Pancreas (tissue), 10 donors: ENCODE measurements at regions not wholly inside any gene's neighbourhood (a gene's known extent, or its start where the extent isn't known, plus 50 kb on each side); places are given as distances from the start of the nearest gene placed in this dataset.

Source experiments
- ATAC-seq, 4 donors: fragments of 200-7000 bp; cut with Tn5 transposase; one replicate each; pipeline versions ENCODE4 v1.8.0 to v1.9.1; 2020; ENCODE audit warnings: mild to moderate bottlenecking in 4 of 4, moderate library complexity in 4 of 4
- DNase-seq, 6 donors: peaks; one replicate each; pipeline ENCODE4 v3.0.0-alpha.2; 2020
- FAIRE-seq: peaks from 2 replicates; lab custom pipeline; 2012; peaks lifted over from hg19 to GRCh38; lab: Jason Lieb, UNC
- H3K27ac ChIP-seq, 4 donors: fragments of 200-600 bp; sonication (generic); 1 replicate in 3 of 4; 2 replicates in 1 of 4; pipeline versions ENCODE4 v1.5.0 to v1.8.0; 2020
- H3K27me3 ChIP-seq, 4 donors: fragments of 200-600 bp; one replicate each; pipeline ENCODE4 v1.8.0; 2021
- H3K36me3 ChIP-seq, 3 donors: fragments of 200-600 bp; sonication (generic) in 1 of 3; one replicate each; pipeline versions ENCODE4 v1.5.0 to v1.8.0; 2020 to 2021
- H3K4me1 ChIP-seq, 3 donors: fragments of 200-600 bp; one replicate each; pipeline ENCODE4 v1.8.0; 2021
- H3K4me3 ChIP-seq, 4 donors: fragments of 200-600 bp; sonication (generic) in 2 of 4; one replicate each; pipeline versions ENCODE4 v1.5.0 to v1.8.0; 2020 to 2021
- H3K9me3 ChIP-seq, 4 donors: fragments of 200-600 bp; one replicate each; pipeline ENCODE4 v1.8.0; 2021
- WGBS, 2 donors: extraction: QIAGEN DNeasy Blood & Tissue Kit; methylation state at CpG; one replicate each; pipeline ENCODE4 v1.1.7; 2013; 5-methylcytosine and 5-hydroxymethylcytosine counted together
- intact Hi-C, 3 donors: fragments of 100-400 bp; cut with DNase I; formaldehyde crosslinking; loops; one replicate each; pipeline versions ENCODE4 v1.11.1 to v1.14.2; 2022
- TF ChIP-seq, protein P1 (sequence below), 4 donors: fragments of 200-600 bp; sonication (generic) in 3 of 4; IDR thresholded peaks; one replicate each; pipeline versions ENCODE4 v1.5.0 to v1.8.0; 2021; ENCODE audit warnings: antibody characterized with exemption in 4 of 4
- donor health status: healthy with polysubstance abuse.
- donor health status: DM: no; HTN: no; CAD: no; lungs with moderate emphysema.
- donor health status: DM: no; HTN: no; CAD: no.
- donor health status: control.
- donor health status: control.
- donor health status: Bipolar disorder and iron deficiency.
- donor health status: DM: yes; HTN: yes; CAD: no.
- donor health status: DM: no; HTN: no; CAD: no.
- donor health status: DM: no; HTN: no; CAD: no.
- donor health status: DM: yes; HTN: yes; CAD: no.

DNA sequence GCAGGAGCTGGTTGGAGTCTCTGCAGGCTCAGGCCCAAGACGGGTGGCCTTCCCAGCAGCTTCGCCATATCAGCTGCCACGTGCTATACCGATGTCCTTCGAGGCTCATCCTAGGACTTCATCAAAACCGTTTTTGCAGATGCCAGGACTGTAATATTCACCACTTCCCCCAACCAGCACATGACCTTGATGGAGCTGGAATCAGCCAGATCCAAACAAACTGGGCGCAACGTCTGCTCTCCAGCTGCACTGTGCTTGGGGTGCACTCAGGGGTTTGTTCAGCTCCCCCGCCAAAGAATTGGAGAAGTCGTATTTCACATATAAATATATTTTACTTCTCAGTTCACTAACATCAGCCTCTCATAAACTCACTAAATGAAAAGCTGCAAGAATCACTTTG lies 149.5 kb upstream of the DIO3 start:
- Histone ChIP-seq H3K4me1 (peaks cover 11 to 12% (median 11%) of the 10 kb centered on the region in 3 donors), H3K36me3 (no peaks in the 10 kb centered on the region), H3K4me3 (no peak overlapping the region), H3K27ac (no peak overlapping the region), H3K27me3 (no peaks in the 10 kb centered on the region), H3K9me3 (no peaks in the 10 kb centered on the region)
- 62 to 63% methylated on average over 10 of the region's 10 CpGs for WGBS, 2 donors
- DNase-seq (no peak), FAIRE-seq (no peak), ATAC-seq (peak; percentile 36 to 68 (median 52))
- intact Hi-C loops: no loop called here
- TF ChIP-seq, protein P1, sequence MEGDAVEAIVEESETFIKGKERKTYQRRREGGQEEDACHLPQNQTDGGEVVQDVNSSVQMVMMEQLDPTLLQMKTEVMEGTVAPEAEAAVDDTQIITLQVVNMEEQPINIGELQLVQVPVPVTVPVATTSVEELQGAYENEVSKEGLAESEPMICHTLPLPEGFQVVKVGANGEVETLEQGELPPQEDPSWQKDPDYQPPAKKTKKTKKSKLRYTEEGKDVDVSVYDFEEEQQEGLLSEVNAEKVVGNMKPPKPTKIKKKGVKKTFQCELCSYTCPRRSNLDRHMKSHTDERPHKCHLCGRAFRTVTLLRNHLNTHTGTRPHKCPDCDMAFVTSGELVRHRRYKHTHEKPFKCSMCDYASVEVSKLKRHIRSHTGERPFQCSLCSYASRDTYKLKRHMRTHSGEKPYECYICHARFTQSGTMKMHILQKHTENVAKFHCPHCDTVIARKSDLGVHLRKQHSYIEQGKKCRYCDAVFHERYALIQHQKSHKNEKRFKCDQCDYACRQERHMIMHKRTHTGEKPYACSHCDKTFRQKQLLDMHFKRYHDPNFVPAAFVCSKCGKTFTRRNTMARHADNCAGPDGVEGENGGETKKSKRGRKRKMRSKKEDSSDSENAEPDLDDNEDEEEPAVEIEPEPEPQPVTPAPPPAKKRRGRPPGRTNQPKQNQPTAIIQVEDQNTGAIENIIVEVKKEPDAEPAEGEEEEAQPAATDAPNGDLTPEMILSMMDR (IDR thresholded peaks at IDR 0.05): no peak

DNA sequence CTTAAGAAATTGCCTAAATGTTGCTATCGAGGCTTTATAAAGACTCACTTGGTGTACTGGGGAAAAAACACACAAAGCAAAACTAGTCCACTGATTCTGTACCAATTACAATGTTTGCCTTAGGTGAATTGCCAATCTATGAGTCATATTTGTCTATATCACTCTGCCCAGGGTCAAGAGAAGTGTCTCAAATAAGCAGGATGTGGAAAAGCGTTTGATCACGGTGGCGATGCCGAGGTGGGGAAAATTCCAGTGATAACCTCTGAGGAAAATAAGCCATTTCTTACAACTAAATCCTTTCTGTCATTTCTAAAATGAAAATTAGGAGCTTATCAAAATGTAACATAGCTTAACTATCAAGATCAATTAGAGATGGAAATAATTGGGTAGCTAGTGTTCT lies 148.6 kb upstream of the DIO3 start:
- peak overlapping the region in 1 of 4 donors; percentile 19 for H3K27ac ChIP-seq
- no peaks in the 10 kb centered on the region for H3K27me3 ChIP-seq
- H3K4me3 ChIP-seq: no peak overlapping the region
- DNase-seq (no peak), ATAC-seq (peak; percentile 91 to 96 (median 94)), FAIRE-seq (no peak)
- peaks cover 11 to 12% (median 11%) of the 10 kb centered on the region in 3 donors for H3K4me1 ChIP-seq
- H3K9me3 ChIP-seq: no peaks in the 10 kb centered on the region
- TF ChIP-seq, protein P1 (IDR thresholded peaks at IDR 0.05): no peak
- intact Hi-C loops: no loop called here
- no peaks in the 10 kb centered on the region for H3K36me3 ChIP-seq
- WGBS, 2 donors: 17 to 21% methylated on average over 5 of the region's 5 CpGs

DNA sequence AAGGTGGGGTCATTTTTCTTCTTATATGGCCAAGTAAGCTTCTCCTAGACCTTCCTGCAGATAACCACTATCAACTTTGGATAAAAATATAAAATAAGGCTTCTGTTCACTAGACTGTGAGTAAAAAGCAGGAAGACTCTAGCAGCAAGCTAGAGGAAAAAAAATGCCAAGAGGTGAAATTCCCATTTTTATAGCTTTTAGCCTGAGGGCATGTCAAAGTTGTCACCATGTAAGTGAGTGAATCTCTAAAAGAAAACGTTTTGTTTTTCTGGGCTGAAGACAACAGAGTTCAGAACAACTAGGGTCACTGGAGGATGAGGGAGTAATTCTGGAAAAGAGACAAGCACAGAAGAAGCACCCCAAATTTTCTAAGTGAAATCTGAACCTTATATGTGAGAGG lies 143.9 kb upstream of the DIO3 start:
- FAIRE-seq: no peak
- Histone ChIP-seq H3K27me3 (no peaks in the 10 kb centered on the region), H3K27ac (no peak overlapping the region), H3K4me1 (peaks cover 0 to 2% (median 1%) of the 10 kb centered on the region in 3 donors), H3K9me3 (no peaks in the 10 kb centered on the region), H3K36me3 (no peaks in the 10 kb centered on the region), H3K4me3 (no peak overlapping the region)
- no peak for DNase-seq
- WGBS, 2 donors: 21 to 26% methylated on average over 1 of the region's 1 CpG
- TF ChIP-seq, protein P1 (IDR thresholded peaks at IDR 0.05): no peak
- intact Hi-C loops: no loop called here
- no peak for ATAC-seq

DNA sequence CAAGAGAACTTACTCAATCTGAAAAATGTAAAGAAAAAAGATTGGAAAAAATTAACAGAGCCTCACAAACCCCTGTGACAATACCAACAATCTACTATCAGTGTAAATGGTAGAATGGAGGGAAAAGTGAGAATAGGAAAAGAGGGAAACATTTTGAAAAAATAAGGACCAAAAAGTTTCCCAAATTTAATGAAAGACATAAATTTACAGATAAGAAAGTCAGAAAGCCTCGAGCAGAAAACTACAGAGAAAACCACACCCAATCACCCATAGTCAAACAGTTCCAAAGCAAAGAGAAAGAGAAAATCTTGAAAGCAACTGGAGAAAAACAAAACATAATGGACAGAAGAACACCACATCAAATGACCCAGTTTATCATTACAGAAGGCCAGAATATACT lies 142.7 kb upstream of the DIO3 start:
- no peak overlapping the region for H3K4me3 ChIP-seq
- H3K4me1 ChIP-seq: no peaks in the 10 kb centered on the region
- WGBS, 2 donors: 62 to 65% methylated on average over 1 of the region's 1 CpG
- H3K27me3 ChIP-seq: no peaks in the 10 kb centered on the region
- no peaks in the 10 kb centered on the region for H3K36me3 ChIP-seq
- intact Hi-C loops: no loop called here
- TF ChIP-seq, protein P1 (IDR thresholded peaks at IDR 0.05): no peak
- ATAC-seq (no peak), FAIRE-seq (no peak), DNase-seq (no peak)
- no peaks in the 10 kb centered on the region for H3K9me3 ChIP-seq
- H3K27ac ChIP-seq: no peak overlapping the region

DNA sequence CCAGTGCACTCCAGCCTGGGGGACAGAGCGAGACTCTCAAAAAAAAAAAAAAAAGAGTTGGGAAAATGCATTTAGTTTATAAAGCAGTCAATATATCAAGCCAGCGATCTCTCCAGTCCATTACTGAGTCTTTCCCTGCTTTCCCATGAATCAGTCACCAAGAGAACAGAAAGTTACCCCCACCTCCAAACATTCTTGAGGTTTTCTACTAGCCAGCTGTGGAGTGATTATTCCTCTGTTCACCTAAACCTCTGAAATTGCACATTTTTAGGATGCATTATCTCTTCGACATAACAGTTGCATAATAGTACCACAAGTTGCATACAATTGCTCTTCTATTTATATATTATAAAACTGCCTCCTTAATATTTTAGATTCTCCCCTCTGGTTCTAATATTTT lies 134.8 kb upstream of the DIO3 start:
- Histone ChIP-seq H3K4me1 (no peaks in the 10 kb centered on the region), H3K36me3 (no peaks in the 10 kb centered on the region), H3K4me3 (no peak overlapping the region), H3K27ac (no peak overlapping the region), H3K27me3 (no peaks in the 10 kb centered on the region), H3K9me3 (no peaks in the 10 kb centered on the region)
- TF ChIP-seq, protein P1 (IDR thresholded peaks at IDR 0.05): no peak
- ATAC-seq: no peak
- no peak for FAIRE-seq
- DNase-seq: no peak
- WGBS, 2 donors: 88 to 94% methylated on average over 3 of the region's 3 CpGs
- intact Hi-C loops: no loop called here
